Duodenal mucosa (tissue), 2 donors: ENCODE measurements at regions not wholly inside any gene's neighbourhood (a gene's known extent, or its start where the extent isn't known, plus 50 kb on each side); places are given as distances from the start of the nearest gene placed in this dataset.

ENCODE experiments used
- H3K27ac ChIP-seq: one replicate; pipeline ENCODE4 v1.7.0; 2013; ENCODE audit warnings: low read depth, low read length
- H3K27me3 ChIP-seq, 2 donors: one replicate each; pipeline ENCODE4 v1.7.0; 2013; ENCODE audit warnings: low read length in 2 of 2, control low read depth in 1 of 2; ENCODE audit not compliant: insufficient read depth in 2 of 2, control insufficient read depth in 1 of 2
- H3K36me3 ChIP-seq, 2 donors: one replicate each; pipeline ENCODE4 v1.7.0; 2013; ENCODE audit warnings: low read length in 2 of 2, control low read depth in 1 of 2; ENCODE audit not compliant: insufficient read depth in 2 of 2, control insufficient read depth in 1 of 2
- H3K4me1 ChIP-seq, 2 donors: one replicate each; pipeline ENCODE4 v1.7.0; 2013; ENCODE audit warnings: low read length in 2 of 2, control low read depth in 1 of 2; ENCODE audit not compliant: insufficient read depth in 2 of 2, control insufficient read depth in 1 of 2
- H3K4me3 ChIP-seq, 2 donors: one replicate each; pipeline ENCODE4 v1.7.0; 2013; ENCODE audit warnings: low read length in 2 of 2, low read depth in 1 of 2
- H3K9ac ChIP-seq, 2 donors: one replicate each; pipeline ENCODE4 v1.7.0; 2013; ENCODE audit warnings: low read length in 2 of 2, low read depth in 1 of 2
- H3K9me3 ChIP-seq, 2 donors: one replicate each; pipeline ENCODE4 v1.7.0; 2013; ENCODE audit warnings: low read length in 2 of 2, control low read depth in 1 of 2; ENCODE audit not compliant: control insufficient read depth in 1 of 2

- Histone ChIP-seq H3K9ac (no peak overlapping the region), H3K4me3 (no peak overlapping the region), H3K36me3 (no peaks in the 10 kb centered on the region), H3K9me3 (no peaks in the 10 kb centered on the region), H3K27me3 (no peaks in the 10 kb centered on the region), H3K27ac (no peak overlapping the region), H3K4me1 (no peaks in the 10 kb centered on the region)
Observed at GRCh38 chr3:6508410-6508759, 352.5 kb upstream of the GRM7 start.

GRCh38 chr3:6509576-6509975 lies 351.3 kb upstream of the GRM7 start:
- H3K27me3 ChIP-seq, result no peaks in the 10 kb centered on the region
- H3K4me1 ChIP-seq, result no peaks in the 10 kb centered on the region
- H3K9ac ChIP-seq, result no peak overlapping the region
- H3K9me3 ChIP-seq, result no peaks in the 10 kb centered on the region
- H3K4me3 ChIP-seq, result no peak overlapping the region
- no peaks in the 10 kb centered on the region for H3K36me3 ChIP-seq
- H3K27ac ChIP-seq, result no peak overlapping the region

GRCh38 chr3:6510713-6511112 lies 350.2 kb upstream of the GRM7 start:
- no peaks in the 10 kb centered on the region for H3K4me1 ChIP-seq
- H3K9ac ChIP-seq, result no peak overlapping the region
- H3K27me3 ChIP-seq, result no peaks in the 10 kb centered on the region
- H3K27ac ChIP-seq, result no peak overlapping the region
- H3K36me3 ChIP-seq, result no peaks in the 10 kb centered on the region
- H3K4me3 ChIP-seq, result no peak overlapping the region
- no peaks in the 10 kb centered on the region for H3K9me3 ChIP-seq

GRCh38 chr3:6512172-6512800 lies 348.6 kb upstream of the GRM7 start:
- Histone ChIP-seq H3K4me1 (no peaks in the 10 kb centered on the region), H3K4me3 (no peak overlapping the region), H3K27ac (no peak overlapping the region), H3K9me3 (no peaks in the 10 kb centered on the region), H3K36me3 (no peaks in the 10 kb centered on the region), H3K9ac (no peak overlapping the region), H3K27me3 (no peaks in the 10 kb centered on the region)

GRCh38 chr3:6516143-6516542 lies 344.8 kb upstream of the GRM7 start:
- Histone ChIP-seq H3K9ac (no peak overlapping the region), H3K27ac (no peak overlapping the region), H3K27me3 (no peaks in the 10 kb centered on the region), H3K4me1 (no peaks in the 10 kb centered on the region), H3K9me3 (no peaks in the 10 kb centered on the region), H3K36me3 (no peaks in the 10 kb centered on the region), H3K4me3 (no peak overlapping the region)

GRCh38 chr3:6516694-6517093 lies 344.2 kb upstream of the GRM7 start:
- Histone ChIP-seq H3K4me1 (no peaks in the 10 kb centered on the region), H3K36me3 (no peaks in the 10 kb centered on the region), H3K9ac (no peak overlapping the region), H3K4me3 (no peak overlapping the region), H3K27me3 (no peaks in the 10 kb centered on the region), H3K27ac (no peak overlapping the region), H3K9me3 (no peaks in the 10 kb centered on the region)

- no peaks in the 10 kb centered on the region for H3K36me3 ChIP-seq
- H3K27ac ChIP-seq, result no peak overlapping the region
- H3K9me3 ChIP-seq, result no peaks in the 10 kb centered on the region
- no peak overlapping the region for H3K9ac ChIP-seq
- no peaks in the 10 kb centered on the region for H3K27me3 ChIP-seq
- no peak overlapping the region for H3K4me3 ChIP-seq
- H3K4me1 ChIP-seq, result no peaks in the 10 kb centered on the region
Observed at GRCh38 chr3:6518709-6519345, 342.1 kb upstream of the GRM7 start.

- no peak overlapping the region for H3K27ac ChIP-seq
- H3K36me3 ChIP-seq, result no peaks in the 10 kb centered on the region
- H3K9me3 ChIP-seq, result no peaks in the 10 kb centered on the region
Observed at GRCh38 chr3:6521369-6522113, 339.4 kb upstream of the GRM7 start.

GRCh38 chr3:6522191-6522590 lies 338.7 kb upstream of the GRM7 start:
- Histone ChIP-seq H3K9ac (no peak overlapping the region), H3K27ac (no peak overlapping the region), H3K4me1 (no peaks in the 10 kb centered on the region), H3K9me3 (no peaks in the 10 kb centered on the region), H3K36me3 (no peaks in the 10 kb centered on the region), H3K4me3 (no peak overlapping the region), H3K27me3 (no peaks in the 10 kb centered on the region)

More at GRCh38 chr3:6521369-6522113, 339.4 kb upstream of the GRM7 start:
- no peaks in the 10 kb centered on the region for H3K4me1 ChIP-seq
- no peak overlapping the region for H3K9ac ChIP-seq
- no peaks in the 10 kb centered on the region for H3K27me3 ChIP-seq
- no peak overlapping the region for H3K4me3 ChIP-seq

- no peak overlapping the region for H3K9ac ChIP-seq
- H3K4me1 ChIP-seq, result no peaks in the 10 kb centered on the region
- H3K27ac ChIP-seq, result no peak overlapping the region
- H3K9me3 ChIP-seq, result no peaks in the 10 kb centered on the region
- no peaks in the 10 kb centered on the region for H3K36me3 ChIP-seq
- H3K27me3 ChIP-seq, result no peaks in the 10 kb centered on the region
- no peak overlapping the region for H3K4me3 ChIP-seq
Observed at GRCh38 chr3:6523043-6523442, 337.9 kb upstream of the GRM7 start.
